Activated CD8-positive, alpha-beta T cell treated with anti-CD3 and anti-CD28 coated beads, Interleukin-2, amount 10 ng/mL, durations not matched to agents 7 days and 5 days (primary cell): ENCODE measurements at regions not wholly inside any gene's neighbourhood (a gene's known extent, or its start where the extent isn't known, plus 50 kb on each side); places are given as distances from the start of the nearest gene placed in this dataset.

Source experiments
- ATAC-seq: fragments of 150-1000 bp; cut with Tn5 transposase; one replicate; pipeline ENCODE4 v1.10.0; 2021; ENCODE audit warnings: moderate library complexity
- CTCF ChIA-PET: fragments of 350-600 bp; sonication (Branson Sonifier 250); formaldehyde crosslinking; loops from one replicate; lab custom pipeline; 2021; ENCODE audit warnings: antibody characterized with exemption; lab: Charles Lee
- POLR2A ChIA-PET: fragments of 350-600 bp; sonication (Branson Sonifier 250); formaldehyde crosslinking; loops from one replicate; lab custom pipeline; 2021; ENCODE audit warnings: antibody characterized with exemption; lab: Charles Lee
- DNase-seq: peaks from one replicate; pipeline ENCODE4 v3.0.0-alpha.2; 2020
- H3K27ac Mint-ChIP-seq: one replicate; pipeline ENCODE4 v1.8.0; 2021; ENCODE audit warnings: mild to moderate bottlenecking, mixed read lengths
- H3K27me3 Mint-ChIP-seq: one replicate; pipeline ENCODE4 v1.8.0; 2021; ENCODE audit warnings: low read depth, mixed read lengths
- H3K36me3 Mint-ChIP-seq: one replicate; pipeline ENCODE4 v1.8.0; 2021; ENCODE audit warnings: low read depth, mixed read lengths
- H3K4me1 Mint-ChIP-seq: one replicate; pipeline ENCODE4 v1.8.0; 2021; ENCODE audit warnings: low read depth, mixed read lengths
- H3K4me3 Mint-ChIP-seq: one replicate; pipeline ENCODE4 v1.8.0; 2021; ENCODE audit warnings: mild to moderate bottlenecking, mixed read lengths
- H3K9me3 Mint-ChIP-seq: one replicate; pipeline ENCODE4 v1.8.0; 2022; ENCODE audit warnings: mixed read lengths; ENCODE audit not compliant: insufficient read depth

GRCh38 chr18:73774811-73775509, 372.7 kb downstream of the FBXO15 start:
- CTCF ChIA-PET: no interaction called here
- H3K27ac Mint-ChIP-seq: no peak overlapping the region
- no peak for DNase-seq

GRCh38 chr18:73768043-73768442, 379.6 kb downstream of the FBXO15 start:
- DNase-seq (no peak), ATAC-seq (no peak)
- H3K9me3 Mint-ChIP-seq: no peaks in the 10 kb centered on the region
- H3K36me3 Mint-ChIP-seq: no peaks in the 10 kb centered on the region
- no peak overlapping the region for H3K27ac Mint-ChIP-seq
- POLR2A ChIA-PET: no interaction called here
- no peak overlapping the region for H3K4me3 Mint-ChIP-seq
- H3K4me1 Mint-ChIP-seq: peaks cover 19% of the 10 kb centered on the region
- CTCF ChIA-PET: no interaction called here
- H3K27me3 Mint-ChIP-seq: peaks cover 9% of the 10 kb centered on the region

More at GRCh38 chr18:73774811-73775509, 372.7 kb downstream of the FBXO15 start:
- H3K4me3 Mint-ChIP-seq: no peak overlapping the region
- no peaks in the 10 kb centered on the region for H3K4me1 Mint-ChIP-seq
- POLR2A ChIA-PET: no interaction called here
- no peak for ATAC-seq
- no peaks in the 10 kb centered on the region for H3K27me3 Mint-ChIP-seq
- H3K9me3 Mint-ChIP-seq: no peaks in the 10 kb centered on the region
- H3K36me3 Mint-ChIP-seq: no peaks in the 10 kb centered on the region

- DNase-seq: peak; percentile 24
- H3K4me3 Mint-ChIP-seq: no peak overlapping the region
- no peak overlapping the region for H3K27ac Mint-ChIP-seq
Measured at GRCh38 chr18:73766910-73767515, 380.6 kb downstream of the FBXO15 start.

GRCh38 chr18:73758446-73758845, 389.2 kb downstream of the FBXO15 start:
- no peaks in the 10 kb centered on the region for H3K36me3 Mint-ChIP-seq
- CTCF ChIA-PET: no interaction called here
- POLR2A ChIA-PET: no interaction called here

More at GRCh38 chr18:73766910-73767515, 380.6 kb downstream of the FBXO15 start:
- ChIA-PET POLR2A (no interaction called here), CTCF (no interaction called here)
- peaks cover 19% of the 10 kb centered on the region for H3K4me1 Mint-ChIP-seq
- no peaks in the 10 kb centered on the region for H3K9me3 Mint-ChIP-seq
- no peak for ATAC-seq
- no peaks in the 10 kb centered on the region for H3K36me3 Mint-ChIP-seq
- peaks cover 9% of the 10 kb centered on the region for H3K27me3 Mint-ChIP-seq

GRCh38 chr18:73756256-73757091, 391.2 kb downstream of the FBXO15 start:
- POLR2A ChIA-PET: no interaction called here
- no peak overlapping the region for H3K27ac Mint-ChIP-seq
- ATAC-seq: no peak
- no peaks in the 10 kb centered on the region for H3K9me3 Mint-ChIP-seq
- H3K36me3 Mint-ChIP-seq: no peaks in the 10 kb centered on the region
- no peak for DNase-seq
- H3K4me3 Mint-ChIP-seq: no peak overlapping the region
- H3K27me3 Mint-ChIP-seq: no peaks in the 10 kb centered on the region
- CTCF ChIA-PET: no interaction called here
- no peaks in the 10 kb centered on the region for H3K4me1 Mint-ChIP-seq

More at GRCh38 chr18:73758446-73758845, 389.2 kb downstream of the FBXO15 start:
- no peak for ATAC-seq
- H3K9me3 Mint-ChIP-seq: no peaks in the 10 kb centered on the region
- H3K27ac Mint-ChIP-seq: no peak overlapping the region
- no peaks in the 10 kb centered on the region for H3K4me1 Mint-ChIP-seq
- no peak overlapping the region for H3K4me3 Mint-ChIP-seq
- no peaks in the 10 kb centered on the region for H3K27me3 Mint-ChIP-seq
- DNase-seq: no peak

GRCh38 chr18:73752965-73753364, 394.7 kb downstream of the FBXO15 start:
- no peaks in the 10 kb centered on the region for H3K36me3 Mint-ChIP-seq
- CTCF ChIA-PET: no interaction called here

GRCh38 chr18:73752546-73752945, 395.1 kb downstream of the FBXO15 start:
- H3K9me3 Mint-ChIP-seq: no peaks in the 10 kb centered on the region
- ChIA-PET CTCF (no interaction called here), POLR2A (no interaction called here)
- H3K4me1 Mint-ChIP-seq: no peaks in the 10 kb centered on the region
- H3K36me3 Mint-ChIP-seq: no peaks in the 10 kb centered on the region
- H3K4me3 Mint-ChIP-seq: no peak overlapping the region
- no peak overlapping the region for H3K27ac Mint-ChIP-seq
- H3K27me3 Mint-ChIP-seq: no peaks in the 10 kb centered on the region
- DNase-seq (no peak), ATAC-seq (no peak)

More at GRCh38 chr18:73752965-73753364, 394.7 kb downstream of the FBXO15 start:
- DNase-seq: no peak
- Mint-ChIP-seq H3K27me3 (no peaks in the 10 kb centered on the region), H3K4me1 (no peaks in the 10 kb centered on the region), H3K9me3 (no peaks in the 10 kb centered on the region), H3K4me3 (no peak overlapping the region), H3K27ac (no peak overlapping the region)
- no peak for ATAC-seq
- POLR2A ChIA-PET: no interaction called here

GRCh38 chr18:73750052-73750451, 397.6 kb downstream of the FBXO15 start:
- CTCF ChIA-PET: no interaction called here
- no peak overlapping the region for H3K27ac Mint-ChIP-seq
- H3K4me1 Mint-ChIP-seq: no peaks in the 10 kb centered on the region
- H3K27me3 Mint-ChIP-seq: no peaks in the 10 kb centered on the region
- ATAC-seq (no peak), DNase-seq (no peak)
- no peaks in the 10 kb centered on the region for H3K9me3 Mint-ChIP-seq
- no peak overlapping the region for H3K4me3 Mint-ChIP-seq
- POLR2A ChIA-PET: no interaction called here
- H3K36me3 Mint-ChIP-seq: no peaks in the 10 kb centered on the region

GRCh38 chr18:73749304-73749703, 398.3 kb downstream of the FBXO15 start:
- ATAC-seq (no peak), DNase-seq (no peak)
- CTCF ChIA-PET: no interaction called here
- no peaks in the 10 kb centered on the region for H3K9me3 Mint-ChIP-seq
- POLR2A ChIA-PET: no interaction called here
- no peaks in the 10 kb centered on the region for H3K4me1 Mint-ChIP-seq
- H3K4me3 Mint-ChIP-seq: no peak overlapping the region
- H3K27ac Mint-ChIP-seq: no peak overlapping the region
- H3K27me3 Mint-ChIP-seq: no peaks in the 10 kb centered on the region
- no peaks in the 10 kb centered on the region for H3K36me3 Mint-ChIP-seq

- ChIA-PET CTCF (no interaction called here), POLR2A (no interaction called here)
- no peak for DNase-seq
- Mint-ChIP-seq H3K4me3 (no peak overlapping the region), H3K4me1 (no peaks in the 10 kb centered on the region), H3K9me3 (no peaks in the 10 kb centered on the region), H3K27ac (no peak overlapping the region), H3K27me3 (peaks cover 2% of the 10 kb centered on the region), H3K36me3 (no peaks in the 10 kb centered on the region)
- ATAC-seq: no peak
Measured at GRCh38 chr18:73748731-73749130, 398.9 kb downstream of the FBXO15 start.

GRCh38 chr18:73746101-73746500, 401.5 kb downstream of the FBXO15 start:
- no peak for ATAC-seq
- ChIA-PET POLR2A (no interaction called here), CTCF (interaction anchor here (1.4 kb wide), 1 partner anchor 11 kb away, joined by 4 read pairs; no protein-coding TSS in a partner anchor)

GRCh38 chr18:73742957-73743356, 404.7 kb downstream of the FBXO15 start:
- no peaks in the 10 kb centered on the region for H3K9me3 Mint-ChIP-seq
- ChIA-PET CTCF (no interaction called here), POLR2A (no interaction called here)
- no peak overlapping the region for H3K4me3 Mint-ChIP-seq
- ATAC-seq (no peak), DNase-seq (no peak)
- no peaks in the 10 kb centered on the region for H3K4me1 Mint-ChIP-seq
- no peaks in the 10 kb centered on the region for H3K36me3 Mint-ChIP-seq
- peaks cover 3% of the 10 kb centered on the region for H3K27me3 Mint-ChIP-seq
- no peak overlapping the region for H3K27ac Mint-ChIP-seq

More at GRCh38 chr18:73746101-73746500, 401.5 kb downstream of the FBXO15 start:
- no peaks in the 10 kb centered on the region for H3K36me3 Mint-ChIP-seq
- peaks cover 3% of the 10 kb centered on the region for H3K27me3 Mint-ChIP-seq
- H3K4me3 Mint-ChIP-seq: no peak overlapping the region
- no peak for DNase-seq
- no peak overlapping the region for H3K27ac Mint-ChIP-seq
- no peaks in the 10 kb centered on the region for H3K9me3 Mint-ChIP-seq
- H3K4me1 Mint-ChIP-seq: no peaks in the 10 kb centered on the region
